ENCODE measurements at regions not wholly inside any gene's neighbourhood (a gene's known extent, or its start where the extent isn't known, plus 50 kb on each side); places are given as distances from the start of the nearest gene placed in this dataset.

DNA sequence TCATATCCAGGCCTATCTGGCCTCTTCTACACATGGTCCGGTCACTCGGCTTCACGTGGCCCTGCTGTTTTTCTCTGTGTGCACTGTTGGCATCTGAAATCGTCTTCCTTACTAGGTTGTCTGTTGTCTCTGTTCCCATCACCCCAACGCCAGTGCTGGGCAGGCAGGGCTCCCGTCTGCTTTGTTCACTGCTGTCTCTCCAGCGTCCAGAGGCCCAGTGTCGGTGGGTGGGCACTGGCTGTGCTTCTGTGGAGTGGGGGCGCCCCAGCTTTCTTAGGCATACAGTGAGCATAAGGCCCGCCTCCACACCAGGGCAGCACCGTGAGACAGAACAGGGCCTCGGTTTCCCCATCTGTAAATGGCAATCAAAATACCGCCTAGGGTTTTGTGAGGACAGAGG, 153.1 kb downstream of the BCL11B start:
- ATAC-seq: no peak

More for the DNA sequence above, 153.1 kb downstream of the BCL11B start:
- DNase-seq: no peak
- Histone ChIP-seq H3K4me1 (no peaks in the 10 kb centered on the region), H3K4me3 (no peak overlapping the region), H3K9me3 (no peaks in the 10 kb centered on the region), H3K27me3 (ENCODE audit: insufficient read depth in 3 of 3, low read length in 2 of 3) (peaks cover 0 to 51% (median 5%) of the 10 kb centered on the region in 3 donors), H3K27ac (no peak overlapping the region), H3K36me3 (ENCODE audit: insufficient read depth in 1 of 2, low read depth in 1 of 2) (no peaks in the 10 kb centered on the region)
- TF ChIP-seq, protein P1, sequence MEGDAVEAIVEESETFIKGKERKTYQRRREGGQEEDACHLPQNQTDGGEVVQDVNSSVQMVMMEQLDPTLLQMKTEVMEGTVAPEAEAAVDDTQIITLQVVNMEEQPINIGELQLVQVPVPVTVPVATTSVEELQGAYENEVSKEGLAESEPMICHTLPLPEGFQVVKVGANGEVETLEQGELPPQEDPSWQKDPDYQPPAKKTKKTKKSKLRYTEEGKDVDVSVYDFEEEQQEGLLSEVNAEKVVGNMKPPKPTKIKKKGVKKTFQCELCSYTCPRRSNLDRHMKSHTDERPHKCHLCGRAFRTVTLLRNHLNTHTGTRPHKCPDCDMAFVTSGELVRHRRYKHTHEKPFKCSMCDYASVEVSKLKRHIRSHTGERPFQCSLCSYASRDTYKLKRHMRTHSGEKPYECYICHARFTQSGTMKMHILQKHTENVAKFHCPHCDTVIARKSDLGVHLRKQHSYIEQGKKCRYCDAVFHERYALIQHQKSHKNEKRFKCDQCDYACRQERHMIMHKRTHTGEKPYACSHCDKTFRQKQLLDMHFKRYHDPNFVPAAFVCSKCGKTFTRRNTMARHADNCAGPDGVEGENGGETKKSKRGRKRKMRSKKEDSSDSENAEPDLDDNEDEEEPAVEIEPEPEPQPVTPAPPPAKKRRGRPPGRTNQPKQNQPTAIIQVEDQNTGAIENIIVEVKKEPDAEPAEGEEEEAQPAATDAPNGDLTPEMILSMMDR (IDR thresholded peaks at IDR 0.05): no peak
- intact Hi-C loops (cut with DNase I): no loop called here
- WGBS, 3 donors: 52 to 62% (median 53%) methylated on average over 13 of the region's 13 CpGs

All from psoas muscle (tissue), 7 donors.